ENCODE measurements at regions not wholly inside any gene's neighbourhood (a gene's known extent, or its start where the extent isn't known, plus 50 kb on each side); places are given as distances from the start of the nearest gene placed in this dataset.

GRCh38 chr2:238573916-238574315 is 147.2 kb downstream of the ASB1 start:
- TF ChIP-seq POLR2A (IDR thresholded peaks at IDR 0.05) (no peak), POLR2AphosphoS5 (IDR thresholded peaks at IDR 0.05) (no peak), EP300 (IDR thresholded peaks at IDR 0.05) (no peak)
- TF ChIP-seq, protein P1, sequence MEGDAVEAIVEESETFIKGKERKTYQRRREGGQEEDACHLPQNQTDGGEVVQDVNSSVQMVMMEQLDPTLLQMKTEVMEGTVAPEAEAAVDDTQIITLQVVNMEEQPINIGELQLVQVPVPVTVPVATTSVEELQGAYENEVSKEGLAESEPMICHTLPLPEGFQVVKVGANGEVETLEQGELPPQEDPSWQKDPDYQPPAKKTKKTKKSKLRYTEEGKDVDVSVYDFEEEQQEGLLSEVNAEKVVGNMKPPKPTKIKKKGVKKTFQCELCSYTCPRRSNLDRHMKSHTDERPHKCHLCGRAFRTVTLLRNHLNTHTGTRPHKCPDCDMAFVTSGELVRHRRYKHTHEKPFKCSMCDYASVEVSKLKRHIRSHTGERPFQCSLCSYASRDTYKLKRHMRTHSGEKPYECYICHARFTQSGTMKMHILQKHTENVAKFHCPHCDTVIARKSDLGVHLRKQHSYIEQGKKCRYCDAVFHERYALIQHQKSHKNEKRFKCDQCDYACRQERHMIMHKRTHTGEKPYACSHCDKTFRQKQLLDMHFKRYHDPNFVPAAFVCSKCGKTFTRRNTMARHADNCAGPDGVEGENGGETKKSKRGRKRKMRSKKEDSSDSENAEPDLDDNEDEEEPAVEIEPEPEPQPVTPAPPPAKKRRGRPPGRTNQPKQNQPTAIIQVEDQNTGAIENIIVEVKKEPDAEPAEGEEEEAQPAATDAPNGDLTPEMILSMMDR (IDR thresholded peaks at IDR 0.05), result no peak

All from gastroesophageal sphincter (tissue), 3 donors.